Activated CD8-positive, alpha-beta T cell treated with anti-CD3 and anti-CD28 coated beads for 36 hours (primary cell): ENCODE measurements at regions not wholly inside any gene's neighbourhood (a gene's known extent, or its start where the extent isn't known, plus 50 kb on each side); places are given as distances from the start of the nearest gene placed in this dataset.

ENCODE experiments used
- ATAC-seq: fragments of 200-7000 bp; cut with Tn5 transposase; one replicate; pipeline ENCODE4 v1.10.0; 2021; ENCODE audit warnings: mild to moderate bottlenecking, moderate library complexity
- CTCF ChIA-PET: fragments of 350-600 bp; sonication (Branson Sonifier 250); formaldehyde crosslinking; loops from one replicate; lab custom pipeline; 2021; ENCODE audit warnings: antibody characterized with exemption; lab: Charles Lee
- POLR2A ChIA-PET: fragments of 350-600 bp; sonication (Branson Sonifier 250); formaldehyde crosslinking; loops from one replicate; lab custom pipeline; 2021; ENCODE audit warnings: antibody characterized with exemption; lab: Charles Lee
- DNase-seq: peaks from one replicate; pipeline ENCODE4 v3.0.0-alpha.2; 2020
- H3K27ac Mint-ChIP-seq: one replicate; pipeline ENCODE4 v1.8.0; 2021; ENCODE audit warnings: mild to moderate bottlenecking, mixed read lengths
- H3K27me3 Mint-ChIP-seq: one replicate; pipeline ENCODE4 v1.8.0; 2021; ENCODE audit warnings: mixed read lengths
- H3K36me3 Mint-ChIP-seq: one replicate; pipeline ENCODE4 v1.8.0; 2021; ENCODE audit warnings: low read depth, mixed read lengths
- H3K4me1 Mint-ChIP-seq: one replicate; pipeline ENCODE4 v1.8.0; 2021; ENCODE audit warnings: low read depth, mixed read lengths
- H3K4me3 Mint-ChIP-seq: one replicate; pipeline ENCODE4 v1.8.0; 2021; ENCODE audit warnings: mild to moderate bottlenecking, moderate library complexity, mixed read lengths
- H3K9me3 Mint-ChIP-seq: one replicate; pipeline ENCODE4 v1.8.0; 2021; ENCODE audit warnings: mixed read lengths
- intact Hi-C: fragments of 100-400 bp; cut with micrococcal nuclease; formaldehyde crosslinking; loops from one replicate; pipeline ENCODE4 v1.10.0; 2022
- TF ChIP-seq, protein P1 (sequence below): fragments of 200-600 bp; IDR thresholded peaks from one replicate; pipeline ENCODE4 v1.8.0; 2022; ENCODE audit warnings: antibody characterized with exemption, mild to moderate bottlenecking

- Mint-ChIP-seq H3K27me3 (no peaks in the 10 kb centered on the region), H3K4me3 (no peak overlapping the region), H3K27ac (no peak overlapping the region), H3K9me3 (no peaks in the 10 kb centered on the region), H3K36me3 (no peaks in the 10 kb centered on the region), H3K4me1 (no peaks in the 10 kb centered on the region)
- ATAC-seq: no peak
- ChIA-PET CTCF (no interaction called here), POLR2A (no interaction called here)
- DNase-seq: no peak
- TF ChIP-seq, protein P1, sequence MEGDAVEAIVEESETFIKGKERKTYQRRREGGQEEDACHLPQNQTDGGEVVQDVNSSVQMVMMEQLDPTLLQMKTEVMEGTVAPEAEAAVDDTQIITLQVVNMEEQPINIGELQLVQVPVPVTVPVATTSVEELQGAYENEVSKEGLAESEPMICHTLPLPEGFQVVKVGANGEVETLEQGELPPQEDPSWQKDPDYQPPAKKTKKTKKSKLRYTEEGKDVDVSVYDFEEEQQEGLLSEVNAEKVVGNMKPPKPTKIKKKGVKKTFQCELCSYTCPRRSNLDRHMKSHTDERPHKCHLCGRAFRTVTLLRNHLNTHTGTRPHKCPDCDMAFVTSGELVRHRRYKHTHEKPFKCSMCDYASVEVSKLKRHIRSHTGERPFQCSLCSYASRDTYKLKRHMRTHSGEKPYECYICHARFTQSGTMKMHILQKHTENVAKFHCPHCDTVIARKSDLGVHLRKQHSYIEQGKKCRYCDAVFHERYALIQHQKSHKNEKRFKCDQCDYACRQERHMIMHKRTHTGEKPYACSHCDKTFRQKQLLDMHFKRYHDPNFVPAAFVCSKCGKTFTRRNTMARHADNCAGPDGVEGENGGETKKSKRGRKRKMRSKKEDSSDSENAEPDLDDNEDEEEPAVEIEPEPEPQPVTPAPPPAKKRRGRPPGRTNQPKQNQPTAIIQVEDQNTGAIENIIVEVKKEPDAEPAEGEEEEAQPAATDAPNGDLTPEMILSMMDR: no peak
- intact Hi-C loops: no loop called here
These were observed 84.8 kb upstream of the POU3F3 start for GRCh38 chr2:104769096-104769495.

GRCh38 chr2:104772996-104773395 lies 80.9 kb upstream of the POU3F3 start:
- H3K4me3 Mint-ChIP-seq: no peak overlapping the region
- no peak overlapping the region for H3K27ac Mint-ChIP-seq
- H3K36me3 Mint-ChIP-seq: no peaks in the 10 kb centered on the region
- DNase-seq (no peak), ATAC-seq (no peak)
- CTCF ChIA-PET: no interaction called here
- H3K27me3 Mint-ChIP-seq: no peaks in the 10 kb centered on the region
- H3K4me1 Mint-ChIP-seq: no peaks in the 10 kb centered on the region
- TF ChIP-seq, protein P1: no peak
- intact Hi-C loops: no loop called here
- H3K9me3 Mint-ChIP-seq: no peaks in the 10 kb centered on the region
- POLR2A ChIA-PET: no interaction called here

DNA sequence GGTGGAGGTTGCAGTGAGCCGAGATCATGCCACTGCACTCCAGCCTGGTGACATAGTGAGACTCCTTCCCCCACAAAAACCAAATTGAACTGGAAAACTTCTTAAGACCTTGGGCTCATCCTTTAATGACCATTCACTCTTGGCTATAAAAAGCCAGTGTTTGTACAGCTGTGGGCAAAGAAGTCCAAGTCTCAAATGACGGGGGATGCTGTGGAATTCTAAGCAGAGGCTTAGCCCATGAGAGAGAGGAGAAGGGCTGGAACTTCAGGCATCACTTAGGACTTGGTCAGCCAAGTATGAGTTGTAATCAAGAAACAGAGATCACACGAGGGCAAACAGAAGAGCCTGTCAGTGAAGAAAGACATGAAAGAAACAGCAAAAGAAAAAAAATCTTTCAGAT lies 79.3 kb upstream of the POU3F3 start:
- no peak overlapping the region for H3K27ac Mint-ChIP-seq
- ATAC-seq: no peak
- intact Hi-C loops: no loop called here
- TF ChIP-seq, protein P1: no peak
- CTCF ChIA-PET: no interaction called here
- H3K27me3 Mint-ChIP-seq: no peaks in the 10 kb centered on the region
- DNase-seq: no peak
- no peaks in the 10 kb centered on the region for H3K36me3 Mint-ChIP-seq
- no peaks in the 10 kb centered on the region for H3K9me3 Mint-ChIP-seq
- H3K4me3 Mint-ChIP-seq: no peak overlapping the region
- POLR2A ChIA-PET: no interaction called here
- H3K4me1 Mint-ChIP-seq: no peaks in the 10 kb centered on the region

- intact Hi-C loops: no loop called here
- ChIA-PET POLR2A (no interaction called here), CTCF (no interaction called here)
- Mint-ChIP-seq H3K27ac (no peak overlapping the region), H3K36me3 (no peaks in the 10 kb centered on the region), H3K9me3 (no peaks in the 10 kb centered on the region), H3K4me3 (no peak overlapping the region), H3K27me3 (no peaks in the 10 kb centered on the region), H3K4me1 (peaks cover 4% of the 10 kb centered on the region)
- no peak for ATAC-seq
- DNase-seq: no peak
- TF ChIP-seq, protein P1: no peak
These were observed 76.2 kb upstream of the POU3F3 start for GRCh38 chr2:104777721-104778120.

DNA sequence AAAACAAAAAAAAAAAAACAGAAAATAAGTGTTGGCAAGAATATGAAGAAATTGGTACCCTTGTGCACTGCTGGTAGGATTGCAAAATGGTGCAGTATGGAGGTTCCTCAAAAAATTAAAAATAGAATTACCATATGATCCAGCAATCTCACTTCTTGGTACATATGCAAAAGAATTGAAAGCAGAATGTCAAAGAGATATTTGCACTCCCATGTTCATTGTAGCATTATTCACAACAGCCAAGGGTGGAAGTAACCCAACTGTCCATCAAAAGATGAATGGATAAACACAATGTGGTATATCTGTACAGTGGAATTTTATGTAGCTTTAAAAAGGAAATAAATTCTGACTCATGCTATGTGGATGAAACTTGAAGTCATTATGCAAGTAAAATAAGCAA lies 72.8 kb upstream of the POU3F3 start:
- H3K27ac Mint-ChIP-seq: no peak overlapping the region
- TF ChIP-seq, protein P1: no peak
- H3K27me3 Mint-ChIP-seq: no peaks in the 10 kb centered on the region
- no peak overlapping the region for H3K4me3 Mint-ChIP-seq
- no peaks in the 10 kb centered on the region for H3K36me3 Mint-ChIP-seq
- H3K4me1 Mint-ChIP-seq: peaks cover 4% of the 10 kb centered on the region
- intact Hi-C loops: no loop called here
- CTCF ChIA-PET: no interaction called here
- POLR2A ChIA-PET: no interaction called here
- no peaks in the 10 kb centered on the region for H3K9me3 Mint-ChIP-seq
- DNase-seq (no peak), ATAC-seq (no peak)
